GM12878 (cell line): ENCODE measurements at regions not wholly inside any gene's neighbourhood (a gene's known extent, or its start where the extent isn't known, plus 50 kb on each side); places are given as distances from the start of the nearest gene placed in this dataset.

Experiments
- ATAC-seq: fragments of 200-7000 bp; cut with Tn5 transposase; 3 replicates; pipeline ENCODE4 v1.9.1; 2020; ENCODE audit warnings: mild to moderate bottlenecking, moderate library complexity
- BruUV-seq: library from RNA; stranded (reverse); fragments of 400-500 nt; replicated peaks from 2 replicates; lab custom pipeline; 2021; lab: Mats Ljungman, UMichigan
- CTCF ChIA-PET: fragments of 300-600 bp; sonication (Branson Sonifier 250); formaldehyde crosslinking; extraction: SDS; loops from one replicate; lab custom pipeline; 2021; ENCODE audit warnings: inconsistent platforms; lab: Yijun Ruan, JAX
- POLR2A ChIA-PET: fragments of 350-600 bp; formaldehyde crosslinking; extraction: SDS; loops from one replicate; lab custom pipeline; 2021; ENCODE audit warnings: inconsistent platforms; lab: Charles Lee
- RAD21 ChIA-PET: fragments of 300-600 bp; sonication (Branson Sonifier 250); formaldehyde crosslinking; loops from one replicate; lab custom pipeline; 2023; ENCODE audit warnings: antibody characterized with exemption; ENCODE audit not compliant: unreplicated experiment; lab: Charles Lee
- SMC1A ChIA-PET: fragments of 300-600 bp; sonication (Branson Sonifier 250); formaldehyde crosslinking; loops from one replicate; lab custom pipeline; 2023; ENCODE audit not compliant: unreplicated experiment, uncharacterized antibody; lab: Charles Lee
- DNase-seq: peaks from one replicate; pipeline ENCODE4 v3.0.0-alpha.2; 2011; ENCODE audit warnings: low read depth, low spot score
- FAIRE-seq: peaks from 3 replicates; lab custom pipeline; 2011; peaks lifted over from hg19 to GRCh38; lab: Jason Lieb, UNC
- H2AFZ ChIP-seq: 2 replicates; pipeline ENCODE4 v1.6.0; 2011; ENCODE audit warnings: low read depth, low read length, control low read depth; ENCODE audit not compliant: control insufficient read depth
- H3K27ac ChIP-seq: 2 replicates; pipeline ENCODE4 v1.5.1; 2011; ENCODE audit warnings: control low read depth; ENCODE audit not compliant: control insufficient read depth, insufficient read depth
- H3K27me3 ChIP-seq, 2 experiments: replicated peaks in 1 of 2; 2 replicates each; pipeline versions ENCODE4 v1.6.0 to v1.6.1; 2011; ENCODE audit warnings: low read length in 1 of 2; ENCODE audit not compliant: control insufficient read depth in 2 of 2, insufficient read depth in 2 of 2
- H3K36me3 ChIP-seq, 2 experiments: 2 replicates each; pipeline ENCODE4 v1.5.1; 2011; ENCODE audit warnings: low read length in 1 of 2; ENCODE audit not compliant: control insufficient read depth in 2 of 2, insufficient read depth in 2 of 2
- H3K4me1 ChIP-seq: 2 replicates; pipeline ENCODE4 v1.6.1; 2011; ENCODE audit warnings: mild to moderate bottlenecking, low read length, moderate library complexity, mixed read lengths; ENCODE audit not compliant: control insufficient read depth, insufficient read depth
- H3K4me2 ChIP-seq: 2 replicates; pipeline ENCODE4 v1.6.0; 2011; ENCODE audit warnings: control low read depth; ENCODE audit not compliant: control insufficient read depth, insufficient read depth
- H3K4me3 ChIP-seq: fragments of 200-600 bp; sonication (generic); 2 replicates; pipeline ENCODE4 v1.5.1; 2016
- H3K79me2 ChIP-seq: 2 replicates; pipeline ENCODE4 v1.6.0; 2011; ENCODE audit warnings: low read length; ENCODE audit not compliant: control insufficient read depth, insufficient read depth
- H3K9ac ChIP-seq: 2 replicates; pipeline ENCODE4 v1.8.0; 2011; ENCODE audit warnings: low read length, control low read depth, mixed read lengths; ENCODE audit not compliant: control insufficient read depth, insufficient read depth
- H3K9me3 ChIP-seq: replicated peaks from 3 replicates; pipeline ENCODE4 v1.5.1; 2011; ENCODE audit warnings: mild to moderate bottlenecking, low read length; ENCODE audit not compliant: control insufficient read depth, insufficient read depth
- H4K20me1 ChIP-seq: 2 replicates; pipeline ENCODE4 v1.6.0; 2011; ENCODE audit not compliant: control insufficient read depth, insufficient read depth
- BHLHE40 ChIP-seq, 2 experiments: fragments of 450-650 bp in 1 of 2; IDR thresholded peaks; 2 replicates each; pipeline ENCODE4 v1.6.1; 2011 to 2017; ENCODE audit warnings: low read depth in 2 of 2, borderline replicate concordance in 1 of 2, improper control_type of control experiment in 1 of 2, low read length in 1 of 2, mild to moderate bottlenecking in 1 of 2
- DPF2 ChIP-seq: fragments of 450-650 bp; IDR thresholded peaks from 2 replicates; pipeline ENCODE4 v1.6.1; 2017; ENCODE audit warnings: mild to moderate bottlenecking
- EED ChIP-seq: sonication (generic); IDR thresholded peaks from 2 replicates; pipeline ENCODE4 v1.6.1; 2016; ENCODE audit warnings: antibody characterized with exemption, low read depth
- EZH2 ChIP-seq: IDR thresholded peaks from 2 replicates; pipeline ENCODE4 v1.6.1; 2012; ENCODE audit warnings: low read depth, mild to moderate bottlenecking, control low read depth, inconsistent platforms, low read length, borderline replicate concordance; ENCODE audit not compliant: control insufficient read depth
- GATAD2B ChIP-seq: fragments of 450-650 bp; conservative IDR thresholded peaks from 2 replicates; pipeline ENCODE4 v1.6.1; 2017; ENCODE audit warnings: low read depth, mild to moderate bottlenecking, moderate library complexity
- IRF4 ChIP-seq: IDR thresholded peaks from 2 replicates; pipeline ENCODE4 v1.6.1; 2011; ENCODE audit warnings: low read depth, low read length
- MEF2A ChIP-seq: IDR thresholded peaks from 2 replicates; pipeline ENCODE4 v1.6.1; 2011; ENCODE audit warnings: low read depth, mild to moderate bottlenecking, low read length, moderate library complexity; ENCODE audit not compliant: insufficient read depth
- NFYB ChIP-seq: IDR thresholded peaks from 2 replicates; pipeline ENCODE4 v1.6.1; 2011; ENCODE audit warnings: low read depth, mild to moderate bottlenecking, low read length, improper control_type of control experiment, moderate library complexity; ENCODE audit not compliant: insufficient read depth
- NR2C1 ChIP-seq: fragments of 450-650 bp; IDR thresholded peaks from 2 replicates; pipeline ENCODE4 v1.6.1; 2017; ENCODE audit warnings: antibody characterized with exemption, mild to moderate bottlenecking, moderate library complexity
- SMAD5 ChIP-seq: IDR thresholded peaks from 2 replicates; pipeline ENCODE4 v1.6.1; 2016; ENCODE audit warnings: antibody characterized with exemption, low read depth
- SRF ChIP-seq, 2 experiments: IDR thresholded peaks; 2 replicates each; pipeline ENCODE4 v1.6.1; 2011; ENCODE audit warnings: low read depth in 2 of 2, low read length in 2 of 2, mild to moderate bottlenecking in 1 of 2, moderate library complexity in 1 of 2
- ZNF207 ChIP-seq: fragments of 450-650 bp; IDR thresholded peaks from 2 replicates; pipeline ENCODE4 v1.6.1; 2014; ENCODE audit warnings: antibody characterized with exemption, mild to moderate bottlenecking, borderline replicate concordance
- WGBS: methylation state at CpG from one replicate; pipeline ENCODE4 v1.1.6; 2016; ENCODE audit warnings: low lambda C conversion rate; ENCODE audit not compliant: insufficient replicate concordance, insufficient coverage; ENCODE audit errors: missing lambda C conversion rate; 5-methylcytosine and 5-hydroxymethylcytosine counted together
- in situ Hi-C: fragments of 300-500 bp; cut with MboI; formaldehyde crosslinking; loops from 9 replicates; pipeline ENCODE4 v1.14.3; 2018; ENCODE audit warnings: mixed read lengths
- intact Hi-C: fragments of 100-400 bp; cut with micrococcal nuclease; formaldehyde crosslinking; loops from one replicate; pipeline ENCODE4 v1.14.2; 2022; ENCODE audit not compliant: unreplicated experiment
- TF ChIP-seq, protein P1 (sequence below): fragments of 450-650 bp; IDR thresholded peaks from 2 replicates; pipeline ENCODE4 v1.6.1; 2017; ENCODE audit warnings: mild to moderate bottlenecking, moderate library complexity
- TF ChIP-seq, protein P2 (sequence below): fragments of 450-650 bp; IDR thresholded peaks from 2 replicates; pipeline ENCODE4 v1.6.1; 2017; ENCODE audit warnings: mild to moderate bottlenecking, moderate library complexity
- TF ChIP-seq, protein P3 (sequence below): fragments of 450-650 bp; IDR thresholded peaks from 2 replicates; pipeline ENCODE4 v1.6.1; 2017; ENCODE audit warnings: borderline replicate concordance
- TF ChIP-seq, protein P4 (sequence below): IDR thresholded peaks from 2 replicates; pipeline ENCODE4 v1.6.1; 2012; ENCODE audit warnings: low read depth, low read length, improper control_type of control experiment

DNA sequence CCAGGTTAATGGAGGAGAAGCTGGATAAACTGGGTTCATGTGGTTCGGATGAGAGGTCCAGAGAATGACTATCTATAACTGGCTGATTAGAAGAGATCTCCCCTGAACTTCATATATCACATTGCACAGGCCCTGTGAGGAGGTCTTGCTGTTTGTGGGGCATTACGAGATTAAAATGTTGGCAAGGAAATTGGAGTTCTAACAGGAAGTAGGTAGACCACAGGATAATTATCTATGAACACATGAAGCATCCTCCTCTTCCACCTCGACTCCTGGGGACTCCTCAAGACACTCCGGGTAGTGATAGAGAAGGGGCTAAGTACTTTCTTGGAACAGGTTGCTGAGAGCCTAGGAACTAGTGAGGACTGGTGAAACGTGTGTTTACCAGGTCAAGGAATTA lies 418.8 kb downstream of the KCNH5 start:
- H2AFZ ChIP-seq: no peak overlapping the region
- RAD21 ChIA-PET: no interaction called here
- no peak overlapping the region for H3K4me2 ChIP-seq
- intact Hi-C loops (no loop called here), in situ Hi-C loops (no loop called here)
- SMC1A ChIA-PET: interaction anchor here (1.1 kb wide), 1 partner anchor 166 kb away, joined by 3 read pairs; no protein-coding TSS in a partner anchor
- FAIRE-seq: no peak
- CTCF ChIA-PET: no interaction called here
- no peaks in the 10 kb centered on the region for H3K9me3 ChIP-seq
- POLR2A ChIA-PET: no interaction called here
- no peak overlapping the region for H3K9ac ChIP-seq
- BruUV-seq: no TSS peak
- H3K4me1 ChIP-seq: no peaks in the 10 kb centered on the region
- H3K27ac ChIP-seq: no peak overlapping the region
- ATAC-seq: no peak
- no peaks in the 10 kb centered on the region for H3K36me3 ChIP-seq
- no peak for DNase-seq
- no peak overlapping the region for H3K4me3 ChIP-seq
- no peaks in the 10 kb centered on the region for H3K27me3 ChIP-seq
- H3K79me2 ChIP-seq: no peaks in the 10 kb centered on the region
- 17% methylated on average over 5 of the region's 5 CpGs for WGBS
- H4K20me1 ChIP-seq: no peaks in the 10 kb centered on the region
- TF ChIP-seq, protein P1, sequence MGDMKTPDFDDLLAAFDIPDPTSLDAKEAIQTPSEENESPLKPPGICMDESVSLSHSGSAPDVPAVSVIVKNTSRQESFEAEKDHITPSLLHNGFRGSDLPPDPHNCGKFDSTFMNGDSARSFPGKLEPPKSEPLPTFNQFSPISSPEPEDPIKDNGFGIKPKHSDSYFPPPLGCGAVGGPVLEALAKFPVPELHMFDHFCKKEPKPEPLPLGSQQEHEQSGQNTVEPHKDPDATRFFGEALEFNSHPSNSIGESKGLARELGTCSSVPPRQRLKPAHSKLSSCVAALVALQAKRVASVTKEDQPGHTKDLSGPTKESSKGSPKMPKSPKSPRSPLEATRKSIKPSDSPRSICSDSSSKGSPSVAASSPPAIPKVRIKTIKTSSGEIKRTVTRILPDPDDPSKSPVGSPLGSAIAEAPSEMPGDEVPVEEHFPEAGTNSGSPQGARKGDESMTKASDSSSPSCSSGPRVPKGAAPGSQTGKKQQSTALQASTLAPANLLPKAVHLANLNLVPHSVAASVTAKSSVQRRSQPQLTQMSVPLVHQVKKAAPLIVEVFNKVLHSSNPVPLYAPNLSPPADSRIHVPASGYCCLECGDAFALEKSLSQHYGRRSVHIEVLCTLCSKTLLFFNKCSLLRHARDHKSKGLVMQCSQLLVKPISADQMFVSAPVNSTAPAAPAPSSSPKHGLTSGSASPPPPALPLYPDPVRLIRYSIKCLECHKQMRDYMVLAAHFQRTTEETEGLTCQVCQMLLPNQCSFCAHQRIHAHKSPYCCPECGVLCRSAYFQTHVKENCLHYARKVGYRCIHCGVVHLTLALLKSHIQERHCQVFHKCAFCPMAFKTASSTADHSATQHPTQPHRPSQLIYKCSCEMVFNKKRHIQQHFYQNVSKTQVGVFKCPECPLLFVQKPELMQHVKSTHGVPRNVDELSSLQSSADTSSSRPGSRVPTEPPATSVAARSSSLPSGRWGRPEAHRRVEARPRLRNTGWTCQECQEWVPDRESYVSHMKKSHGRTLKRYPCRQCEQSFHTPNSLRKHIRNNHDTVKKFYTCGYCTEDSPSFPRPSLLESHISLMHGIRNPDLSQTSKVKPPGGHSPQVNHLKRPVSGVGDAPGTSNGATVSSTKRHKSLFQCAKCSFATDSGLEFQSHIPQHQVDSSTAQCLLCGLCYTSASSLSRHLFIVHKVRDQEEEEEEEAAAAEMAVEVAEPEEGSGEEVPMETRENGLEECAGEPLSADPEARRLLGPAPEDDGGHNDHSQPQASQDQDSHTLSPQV: no peak
- no peak for TF ChIP-seq NR2C1
- TF ChIP-seq, protein P2, sequence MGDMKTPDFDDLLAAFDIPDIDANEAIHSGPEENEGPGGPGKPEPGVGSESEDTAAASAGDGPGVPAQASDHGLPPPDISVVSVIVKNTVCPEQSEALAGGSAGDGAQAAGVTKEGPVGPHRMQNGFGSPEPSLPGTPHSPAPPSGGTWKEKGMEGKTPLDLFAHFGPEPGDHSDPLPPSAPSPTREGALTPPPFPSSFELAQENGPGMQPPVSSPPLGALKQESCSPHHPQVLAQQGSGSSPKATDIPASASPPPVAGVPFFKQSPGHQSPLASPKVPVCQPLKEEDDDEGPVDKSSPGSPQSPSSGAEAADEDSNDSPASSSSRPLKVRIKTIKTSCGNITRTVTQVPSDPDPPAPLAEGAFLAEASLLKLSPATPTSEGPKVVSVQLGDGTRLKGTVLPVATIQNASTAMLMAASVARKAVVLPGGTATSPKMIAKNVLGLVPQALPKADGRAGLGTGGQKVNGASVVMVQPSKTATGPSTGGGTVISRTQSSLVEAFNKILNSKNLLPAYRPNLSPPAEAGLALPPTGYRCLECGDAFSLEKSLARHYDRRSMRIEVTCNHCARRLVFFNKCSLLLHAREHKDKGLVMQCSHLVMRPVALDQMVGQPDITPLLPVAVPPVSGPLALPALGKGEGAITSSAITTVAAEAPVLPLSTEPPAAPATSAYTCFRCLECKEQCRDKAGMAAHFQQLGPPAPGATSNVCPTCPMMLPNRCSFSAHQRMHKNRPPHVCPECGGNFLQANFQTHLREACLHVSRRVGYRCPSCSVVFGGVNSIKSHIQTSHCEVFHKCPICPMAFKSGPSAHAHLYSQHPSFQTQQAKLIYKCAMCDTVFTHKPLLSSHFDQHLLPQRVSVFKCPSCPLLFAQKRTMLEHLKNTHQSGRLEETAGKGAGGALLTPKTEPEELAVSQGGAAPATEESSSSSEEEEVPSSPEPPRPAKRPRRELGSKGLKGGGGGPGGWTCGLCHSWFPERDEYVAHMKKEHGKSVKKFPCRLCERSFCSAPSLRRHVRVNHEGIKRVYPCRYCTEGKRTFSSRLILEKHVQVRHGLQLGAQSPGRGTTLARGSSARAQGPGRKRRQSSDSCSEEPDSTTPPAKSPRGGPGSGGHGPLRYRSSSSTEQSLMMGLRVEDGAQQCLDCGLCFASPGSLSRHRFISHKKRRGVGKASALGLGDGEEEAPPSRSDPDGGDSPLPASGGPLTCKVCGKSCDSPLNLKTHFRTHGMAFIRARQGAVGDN: no peak
- no peak for TF ChIP-seq MEF2A
- TF ChIP-seq GATAD2B: no peak
- TF ChIP-seq NFYB: no peak
- no peak for TF ChIP-seq IRF4
- TF ChIP-seq, protein P3, sequence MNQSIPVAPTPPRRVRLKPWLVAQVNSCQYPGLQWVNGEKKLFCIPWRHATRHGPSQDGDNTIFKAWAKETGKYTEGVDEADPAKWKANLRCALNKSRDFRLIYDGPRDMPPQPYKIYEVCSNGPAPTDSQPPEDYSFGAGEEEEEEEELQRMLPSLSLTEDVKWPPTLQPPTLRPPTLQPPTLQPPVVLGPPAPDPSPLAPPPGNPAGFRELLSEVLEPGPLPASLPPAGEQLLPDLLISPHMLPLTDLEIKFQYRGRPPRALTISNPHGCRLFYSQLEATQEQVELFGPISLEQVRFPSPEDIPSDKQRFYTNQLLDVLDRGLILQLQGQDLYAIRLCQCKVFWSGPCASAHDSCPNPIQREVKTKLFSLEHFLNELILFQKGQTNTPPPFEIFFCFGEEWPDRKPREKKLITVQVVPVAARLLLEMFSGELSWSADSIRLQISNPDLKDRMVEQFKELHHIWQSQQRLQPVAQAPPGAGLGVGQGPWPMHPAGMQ: no peak
- no peak for TF ChIP-seq DPF2
- no peak for TF ChIP-seq ZNF207
- TF ChIP-seq BHLHE40 (IDR thresholded peaks at IDR 0.05; ENCODE audit: borderline replicate concordance in 1 of 2, low read depth in 2 of 2, low read length in 1 of 2): no peak
- TF ChIP-seq SMAD5: no peak
- TF ChIP-seq SRF (IDR thresholded peaks at IDR 0.05; ENCODE audit: low read depth in 2 of 2, low read length in 2 of 2): no peak
- TF ChIP-seq EED: no peak
- TF ChIP-seq, protein P4, sequence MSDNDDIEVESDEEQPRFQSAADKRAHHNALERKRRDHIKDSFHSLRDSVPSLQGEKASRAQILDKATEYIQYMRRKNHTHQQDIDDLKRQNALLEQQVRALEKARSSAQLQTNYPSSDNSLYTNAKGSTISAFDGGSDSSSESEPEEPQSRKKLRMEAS: no peak
- TF ChIP-seq EZH2: no peak
